ENCODE measurements at regions not wholly inside any gene's neighbourhood (a gene's known extent, or its start where the extent isn't known, plus 50 kb on each side); places are given as distances from the start of the nearest gene placed in this dataset.

DNA sequence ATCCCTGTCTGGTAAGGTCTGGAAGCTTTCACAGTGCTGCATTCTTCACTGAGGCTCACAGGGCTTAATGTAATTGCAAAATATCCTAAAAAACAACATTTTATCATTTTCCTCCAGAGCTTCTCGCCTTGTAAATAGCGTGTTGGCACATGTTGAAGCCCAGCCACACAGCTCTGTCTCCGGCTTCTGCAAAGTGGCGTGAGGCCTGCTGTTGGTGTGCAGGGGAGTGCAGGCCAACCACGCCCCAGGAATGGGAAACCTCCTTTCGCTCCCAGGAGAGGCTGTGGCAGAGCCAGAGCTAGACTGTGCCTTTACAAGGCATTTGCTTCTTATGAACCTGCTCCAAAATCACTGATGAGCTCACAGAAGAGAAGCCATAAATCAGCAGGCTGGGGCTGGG is 248.2 kb upstream of the MAF start:
- Histone ChIP-seq H3K79me2 (ENCODE audit: low read length) (no peaks in the 10 kb centered on the region), H3K27ac (ENCODE audit: low read length) (no peak overlapping the region), H3K36me3 (ENCODE audit: low read depth, low read length) (no peaks in the 10 kb centered on the region), H3K4me1 (ENCODE audit: insufficient read depth, low read length) (no peaks in the 10 kb centered on the region), H3F3A (ENCODE audit: low read length, unreplicated experiment) (no peaks in the 10 kb centered on the region), H2AFZ (ENCODE audit: low read length) (no peak overlapping the region), H3K27me3 (ENCODE audit: low read length) (no peaks in the 10 kb centered on the region), H3K9me2 (replicated peaks; ENCODE audit: low read length) (no peaks in the 10 kb centered on the region), H3K4me3 (ENCODE audit: low read length) (no peak overlapping the region), H4K20me1 (ENCODE audit: low read length) (no peaks in the 10 kb centered on the region), H3K9me3 (ENCODE audit: low read length) (no peaks in the 10 kb centered on the region), H3K9ac (ENCODE audit: low read length) (no peak overlapping the region), H3K4me2 (ENCODE audit: low read length) (no peak overlapping the region)
- ATAC-seq (no peak), DNase-seq (no peak)
- intact Hi-C loops (cut with micrococcal nuclease), result no loop called here
- TF ChIP-seq, protein P1, sequence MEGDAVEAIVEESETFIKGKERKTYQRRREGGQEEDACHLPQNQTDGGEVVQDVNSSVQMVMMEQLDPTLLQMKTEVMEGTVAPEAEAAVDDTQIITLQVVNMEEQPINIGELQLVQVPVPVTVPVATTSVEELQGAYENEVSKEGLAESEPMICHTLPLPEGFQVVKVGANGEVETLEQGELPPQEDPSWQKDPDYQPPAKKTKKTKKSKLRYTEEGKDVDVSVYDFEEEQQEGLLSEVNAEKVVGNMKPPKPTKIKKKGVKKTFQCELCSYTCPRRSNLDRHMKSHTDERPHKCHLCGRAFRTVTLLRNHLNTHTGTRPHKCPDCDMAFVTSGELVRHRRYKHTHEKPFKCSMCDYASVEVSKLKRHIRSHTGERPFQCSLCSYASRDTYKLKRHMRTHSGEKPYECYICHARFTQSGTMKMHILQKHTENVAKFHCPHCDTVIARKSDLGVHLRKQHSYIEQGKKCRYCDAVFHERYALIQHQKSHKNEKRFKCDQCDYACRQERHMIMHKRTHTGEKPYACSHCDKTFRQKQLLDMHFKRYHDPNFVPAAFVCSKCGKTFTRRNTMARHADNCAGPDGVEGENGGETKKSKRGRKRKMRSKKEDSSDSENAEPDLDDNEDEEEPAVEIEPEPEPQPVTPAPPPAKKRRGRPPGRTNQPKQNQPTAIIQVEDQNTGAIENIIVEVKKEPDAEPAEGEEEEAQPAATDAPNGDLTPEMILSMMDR (conservative IDR thresholded peaks at IDR 0.05; ENCODE audit: low read depth, low read length), result no peak
- TF ChIP-seq EZH2phosphoT487 (IDR thresholded peaks at IDR 0.05; ENCODE audit: borderline replicate concordance, low read length), result no peak
- no peak for TF ChIP-seq EZH2 (IDR thresholded peaks at IDR 0.05; ENCODE audit: low read length, unreplicated experiment)
- ChIA-PET POLR2A (ENCODE audit: unreplicated experiment) (no interaction called here), CTCF (no interaction called here)
- no TSS peak for BruUV-seq (replicated peaks)

DNA sequence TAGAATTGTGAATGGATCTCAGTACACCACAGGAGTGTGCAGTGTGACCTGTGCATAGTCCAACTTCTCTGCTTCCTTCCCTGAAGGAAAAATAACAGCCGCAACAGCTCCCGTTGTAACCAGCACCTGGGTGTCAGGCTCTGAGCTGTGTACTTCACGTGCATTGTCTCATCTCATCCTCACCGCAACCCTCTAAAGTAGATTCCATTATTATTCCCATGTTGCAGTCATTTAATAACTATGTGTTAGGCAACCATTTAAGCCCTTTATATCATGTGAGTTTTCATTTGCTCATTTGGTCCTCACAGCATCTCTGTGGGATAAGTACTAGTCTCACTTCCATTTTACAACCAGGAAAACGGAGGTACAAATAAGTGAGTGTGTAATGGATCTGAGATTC is 247.0 kb upstream of the MAF start:
- H3K4me3 ChIP-seq (ENCODE audit: low read length), result no peak overlapping the region
- H3K9me3 ChIP-seq (ENCODE audit: low read length), result no peaks in the 10 kb centered on the region
- no TSS peak for BruUV-seq (replicated peaks)
- no peaks in the 10 kb centered on the region for H3K36me3 ChIP-seq (ENCODE audit: low read depth, low read length)
- DNase-seq (no peak), ATAC-seq (no peak)
- no peak overlapping the region for H2AFZ ChIP-seq (ENCODE audit: low read length)
- POLR2A ChIA-PET (ENCODE audit: unreplicated experiment), result no interaction called here
- no peaks in the 10 kb centered on the region for H4K20me1 ChIP-seq (ENCODE audit: low read length)
- no peak overlapping the region for H3K9ac ChIP-seq (ENCODE audit: low read length)
- no peak overlapping the region for H3K4me2 ChIP-seq (ENCODE audit: low read length)
- H3K27ac ChIP-seq (ENCODE audit: low read length), result no peak overlapping the region
- H3F3A ChIP-seq (ENCODE audit: low read length, unreplicated experiment), result no peaks in the 10 kb centered on the region
- TF ChIP-seq EZH2 (IDR thresholded peaks at IDR 0.05; ENCODE audit: low read length, unreplicated experiment) (no peak), EZH2phosphoT487 (IDR thresholded peaks at IDR 0.05; ENCODE audit: borderline replicate concordance, low read length) (no peak)
- TF ChIP-seq, protein P1 (conservative IDR thresholded peaks at IDR 0.05; ENCODE audit: low read depth, low read length), result no peak
- H3K79me2 ChIP-seq (ENCODE audit: low read length), result no peaks in the 10 kb centered on the region
- no peaks in the 10 kb centered on the region for H3K4me1 ChIP-seq (ENCODE audit: insufficient read depth, low read length)
- no peaks in the 10 kb centered on the region for H3K27me3 ChIP-seq (ENCODE audit: low read length)
- CTCF ChIA-PET, result no interaction called here
- intact Hi-C loops (cut with micrococcal nuclease), result no loop called here
- H3K9me2 ChIP-seq (replicated peaks; ENCODE audit: low read length), result no peaks in the 10 kb centered on the region

DNA sequence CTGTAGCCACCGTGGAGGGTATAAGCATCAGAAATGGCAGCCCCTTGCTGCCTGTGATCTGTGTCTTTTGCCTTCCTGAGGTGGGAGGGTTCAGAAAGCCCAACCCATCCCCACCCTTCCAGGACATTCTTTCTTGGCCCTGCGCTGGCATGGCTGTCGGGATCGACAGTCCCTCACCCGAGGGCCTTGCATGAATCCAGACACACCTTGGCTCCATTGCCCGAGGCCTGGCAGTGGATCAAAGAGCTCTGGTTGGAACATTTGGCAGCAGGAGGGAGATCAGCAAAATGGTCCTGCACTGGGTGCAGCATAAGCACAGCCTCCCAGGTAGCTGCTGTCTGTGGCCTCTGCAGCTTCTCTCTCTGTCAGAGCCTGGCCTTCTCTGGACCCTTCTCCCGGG is 246.6 kb upstream of the MAF start:
- H3K4me2 ChIP-seq (ENCODE audit: low read length), result no peak overlapping the region
- ChIA-PET POLR2A (ENCODE audit: unreplicated experiment) (no interaction called here), CTCF (no interaction called here)
- H3K79me2 ChIP-seq (ENCODE audit: low read length), result no peaks in the 10 kb centered on the region
- no peak overlapping the region for H2AFZ ChIP-seq (ENCODE audit: low read length)
- H3K9ac ChIP-seq (ENCODE audit: low read length), result no peak overlapping the region
- no TSS peak for BruUV-seq (replicated peaks)
- no peak overlapping the region for H3K27ac ChIP-seq (ENCODE audit: low read length)
- H3K27me3 ChIP-seq (ENCODE audit: low read length), result no peaks in the 10 kb centered on the region
- intact Hi-C loops (cut with micrococcal nuclease), result no loop called here
- no peak for DNase-seq
- H3K9me3 ChIP-seq (ENCODE audit: low read length), result no peaks in the 10 kb centered on the region
- ATAC-seq, result no peak
- H3K36me3 ChIP-seq (ENCODE audit: low read depth, low read length), result no peaks in the 10 kb centered on the region
- H3K9me2 ChIP-seq (replicated peaks; ENCODE audit: low read length), result no peaks in the 10 kb centered on the region
- no peaks in the 10 kb centered on the region for H3K4me1 ChIP-seq (ENCODE audit: insufficient read depth, low read length)
- no peaks in the 10 kb centered on the region for H4K20me1 ChIP-seq (ENCODE audit: low read length)
- H3K4me3 ChIP-seq (ENCODE audit: low read length), result no peak overlapping the region
- H3F3A ChIP-seq (ENCODE audit: low read length, unreplicated experiment), result no peaks in the 10 kb centered on the region
- TF ChIP-seq EZH2phosphoT487 (IDR thresholded peaks at IDR 0.05; ENCODE audit: borderline replicate concordance, low read length) (no peak), EZH2 (IDR thresholded peaks at IDR 0.05; ENCODE audit: low read length, unreplicated experiment) (no peak)
- TF ChIP-seq, protein P1 (conservative IDR thresholded peaks at IDR 0.05; ENCODE audit: low read depth, low read length), result no peak

Measured in PC-3 (cell line).